Fibroblast of lung (primary cell): ENCODE measurements at regions not wholly inside any gene's neighbourhood (a gene's known extent, or its start where the extent isn't known, plus 50 kb on each side); places are given as distances from the start of the nearest gene placed in this dataset.

Source experiments
- DNase-seq, 2 donors: peaks; one replicate each; pipeline versions ENCODE4 v3.0.0 to v3.0.0-alpha.2; 2010; ENCODE audit warnings: low read depth in 2 of 2
- H2AFZ ChIP-seq: 2 replicates; pipeline ENCODE4 v1.5.1; 2012; ENCODE audit warnings: low read length, control low read depth, inconsistent platforms
- H3K27ac ChIP-seq: 2 replicates; pipeline ENCODE4 v1.5.1; 2011; ENCODE audit warnings: low read length, control low read depth; ENCODE audit not compliant: insufficient read depth
- H3K27me3 ChIP-seq: 2 replicates; pipeline ENCODE4 v1.5.1; 2011; ENCODE audit warnings: mild to moderate bottlenecking, low read length; ENCODE audit not compliant: control insufficient read depth, insufficient read depth
- H3K36me3 ChIP-seq: 2 replicates; pipeline ENCODE4 v1.5.1; 2011; ENCODE audit warnings: low read length; ENCODE audit not compliant: control insufficient read depth, insufficient read depth
- H3K4me1 ChIP-seq: 2 replicates; pipeline ENCODE4 v1.5.1; 2011; ENCODE audit warnings: low read length; ENCODE audit not compliant: control insufficient read depth, insufficient read depth; ENCODE audit errors: extremely low read depth
- H3K4me2 ChIP-seq: 2 replicates; pipeline ENCODE4 v1.5.1; 2011; ENCODE audit warnings: low read length, control low read depth; ENCODE audit not compliant: insufficient read depth; ENCODE audit errors: extremely low read depth
- H3K4me3 ChIP-seq, 4 experiments: fragments of 200-600 bp in 1 of 4; sonication (generic) in 1 of 4; replicated peaks in 1 of 4; 2 replicates each; pipeline ENCODE4 v1.5.1; 2011 to 2016; ENCODE audit warnings: low read length in 4 of 4, low read depth in 3 of 4, mild to moderate bottlenecking in 3 of 4, control low read depth in 2 of 4, inconsistent platforms in 1 of 4, mixed read lengths in 1 of 4; ENCODE audit not compliant: insufficient read depth in 1 of 4; ENCODE audit errors: control extremely low read depth in 1 of 4
- H3K79me2 ChIP-seq: 2 replicates; pipeline ENCODE4 v1.5.1; 2012; ENCODE audit warnings: mild to moderate bottlenecking, low read length, inconsistent platforms; ENCODE audit not compliant: control insufficient read depth, insufficient read depth
- H3K9ac ChIP-seq: 2 replicates; pipeline ENCODE4 v1.5.1; 2011; ENCODE audit warnings: mild to moderate bottlenecking, low read length, control low read depth; ENCODE audit not compliant: insufficient read depth
- H3K9me3 ChIP-seq: 2 replicates; pipeline ENCODE4 v1.5.1; 2012; ENCODE audit warnings: low read depth, low read length; ENCODE audit not compliant: control insufficient read depth, insufficient read depth
- H4K20me1 ChIP-seq: 2 replicates; pipeline ENCODE4 v1.5.1; 2011; ENCODE audit warnings: low read length; ENCODE audit not compliant: control insufficient read depth, insufficient read depth; ENCODE audit errors: extremely low read depth
- CTCF ChIP-seq, 2 donors: IDR thresholded peaks in 1 of 2; conservative IDR thresholded peaks in 1 of 2; 1 replicate in 1 of 2; 2 replicates in 1 of 2; pipeline ENCODE4 v1.5.1; 2011 to 2012; ENCODE audit warnings: low read length in 2 of 2, control low read depth in 1 of 2, inconsistent platforms in 1 of 2, low read depth in 1 of 2, mild to moderate bottlenecking in 1 of 2
- EZH2 ChIP-seq: IDR thresholded peaks from 2 replicates; pipeline ENCODE4 v1.5.1; 2012; ENCODE audit warnings: low read length, control low read depth, mild to moderate bottlenecking; ENCODE audit errors: missing control alignments

- Histone ChIP-seq H3K79me2 (no peaks in the 10 kb centered on the region), H3K36me3 (no peaks in the 10 kb centered on the region), H3K9me3 (no peaks in the 10 kb centered on the region), H2AFZ (no peak overlapping the region), H3K4me1 (no peaks in the 10 kb centered on the region), H3K4me2 (no peak overlapping the region), H3K27ac (no peak overlapping the region), H4K20me1 (no peaks in the 10 kb centered on the region), H3K9ac (no peak overlapping the region), H3K27me3 (no peaks in the 10 kb centered on the region), H3K4me3 (no peak overlapping the region)
- TF ChIP-seq EZH2 (no peak), CTCF (conservative IDR thresholded peaks at IDR 0.05 in 1 of 2, IDR thresholded peaks at IDR 0.05 in 1 of 2; ENCODE audit: low read depth in 1 of 2, low read length in 2 of 2) (no peak)
- DNase-seq, result no peak
These were observed 131.0 kb upstream of the TMTC2 start for GRCh38 chr12:82555699-82556098.

- Histone ChIP-seq H3K4me3 (no peak overlapping the region), H3K36me3 (no peaks in the 10 kb centered on the region), H3K79me2 (no peaks in the 10 kb centered on the region), H2AFZ (no peak overlapping the region), H3K4me1 (no peaks in the 10 kb centered on the region), H3K4me2 (no peak overlapping the region), H3K9me3 (no peaks in the 10 kb centered on the region), H3K9ac (no peak overlapping the region), H3K27me3 (no peaks in the 10 kb centered on the region), H3K27ac (no peak overlapping the region), H4K20me1 (no peaks in the 10 kb centered on the region)
- TF ChIP-seq CTCF (conservative IDR thresholded peaks at IDR 0.05 in 1 of 2, IDR thresholded peaks at IDR 0.05 in 1 of 2; ENCODE audit: low read depth in 1 of 2, low read length in 2 of 2) (no peak), EZH2 (no peak)
- no peak for DNase-seq
These were observed 120.7 kb upstream of the TMTC2 start for GRCh38 chr12:82565966-82566365.

- H3K27me3 ChIP-seq, result no peaks in the 10 kb centered on the region
- no peaks in the 10 kb centered on the region for H4K20me1 ChIP-seq
- no peak overlapping the region for H3K27ac ChIP-seq
- no peaks in the 10 kb centered on the region for H3K4me1 ChIP-seq
- no peak overlapping the region for H3K4me3 ChIP-seq
- no peak overlapping the region for H3K4me2 ChIP-seq
- no peaks in the 10 kb centered on the region for H3K36me3 ChIP-seq
- H2AFZ ChIP-seq, result no peak overlapping the region
- H3K9me3 ChIP-seq, result no peaks in the 10 kb centered on the region
- H3K9ac ChIP-seq, result no peak overlapping the region
- DNase-seq, result no peak
- no peaks in the 10 kb centered on the region for H3K79me2 ChIP-seq
- no peak for TF ChIP-seq CTCF (conservative IDR thresholded peaks at IDR 0.05 in 1 of 2, IDR thresholded peaks at IDR 0.05 in 1 of 2; ENCODE audit: low read depth in 1 of 2, low read length in 2 of 2)
- no peak for TF ChIP-seq EZH2
These were observed 119.0 kb upstream of the TMTC2 start for GRCh38 chr12:82567688-82568087.
